Adrenal gland (tissue), 5 donors: ENCODE measurements at regions not wholly inside any gene's neighbourhood (a gene's known extent, or its start where the extent isn't known, plus 50 kb on each side); places are given as distances from the start of the nearest gene placed in this dataset.

Experiments used
- POLR2A ChIP-seq, 2 donors: fragments of 450-650 bp; IDR thresholded peaks; one replicate each; pipeline ENCODE4 v1.6.1; 2017; ENCODE audit warnings: antibody characterized with exemption in 2 of 2, mild to moderate bottlenecking in 2 of 2, moderate library complexity in 1 of 2
- TF ChIP-seq, protein P1 (sequence below), 6 experiments: fragments of 450-650 bp in 4 of 6; fragments of 200-600 bp in 2 of 6; sonication (generic) in 1 of 6; IDR thresholded peaks; 1 replicate in 5 of 6; 2 replicates in 1 of 6; pipeline versions ENCODE4 v1.5.1 to v1.8.0; 2016 to 2021; ENCODE audit warnings: antibody characterized with exemption in 6 of 6, mild to moderate bottlenecking in 2 of 6, moderate library complexity in 1 of 6
- donor health status: DM: no; HTN: no; CAD: no.

DNA sequence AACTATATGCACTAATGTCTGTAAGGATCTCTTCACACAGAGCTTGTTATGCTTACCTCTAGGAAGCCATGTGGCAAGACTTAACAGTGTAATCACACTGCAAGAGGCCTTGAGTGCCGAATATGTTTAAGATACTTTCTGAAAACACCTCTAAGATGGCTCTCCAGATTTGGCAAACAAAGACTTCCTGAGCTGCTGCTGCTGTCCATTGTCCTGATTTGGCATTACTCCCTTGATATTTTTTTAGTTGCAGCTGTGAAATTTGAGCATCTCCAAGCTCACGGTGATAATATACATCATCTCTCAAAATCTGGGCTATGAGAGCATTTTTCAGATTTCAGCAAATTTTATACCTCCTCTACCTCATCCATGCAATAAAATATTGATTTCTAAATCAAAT, 384.5 kb upstream of the CDH6 start:
- TF ChIP-seq, protein P1, sequence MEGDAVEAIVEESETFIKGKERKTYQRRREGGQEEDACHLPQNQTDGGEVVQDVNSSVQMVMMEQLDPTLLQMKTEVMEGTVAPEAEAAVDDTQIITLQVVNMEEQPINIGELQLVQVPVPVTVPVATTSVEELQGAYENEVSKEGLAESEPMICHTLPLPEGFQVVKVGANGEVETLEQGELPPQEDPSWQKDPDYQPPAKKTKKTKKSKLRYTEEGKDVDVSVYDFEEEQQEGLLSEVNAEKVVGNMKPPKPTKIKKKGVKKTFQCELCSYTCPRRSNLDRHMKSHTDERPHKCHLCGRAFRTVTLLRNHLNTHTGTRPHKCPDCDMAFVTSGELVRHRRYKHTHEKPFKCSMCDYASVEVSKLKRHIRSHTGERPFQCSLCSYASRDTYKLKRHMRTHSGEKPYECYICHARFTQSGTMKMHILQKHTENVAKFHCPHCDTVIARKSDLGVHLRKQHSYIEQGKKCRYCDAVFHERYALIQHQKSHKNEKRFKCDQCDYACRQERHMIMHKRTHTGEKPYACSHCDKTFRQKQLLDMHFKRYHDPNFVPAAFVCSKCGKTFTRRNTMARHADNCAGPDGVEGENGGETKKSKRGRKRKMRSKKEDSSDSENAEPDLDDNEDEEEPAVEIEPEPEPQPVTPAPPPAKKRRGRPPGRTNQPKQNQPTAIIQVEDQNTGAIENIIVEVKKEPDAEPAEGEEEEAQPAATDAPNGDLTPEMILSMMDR (IDR thresholded peaks at IDR 0.05): no peak
- no peak for TF ChIP-seq POLR2A (IDR thresholded peaks at IDR 0.05)
